ENCODE measurements at regions not wholly inside any gene's neighbourhood (a gene's known extent, or its start where the extent isn't known, plus 50 kb on each side); places are given as distances from the start of the nearest gene placed in this dataset.

DNA sequence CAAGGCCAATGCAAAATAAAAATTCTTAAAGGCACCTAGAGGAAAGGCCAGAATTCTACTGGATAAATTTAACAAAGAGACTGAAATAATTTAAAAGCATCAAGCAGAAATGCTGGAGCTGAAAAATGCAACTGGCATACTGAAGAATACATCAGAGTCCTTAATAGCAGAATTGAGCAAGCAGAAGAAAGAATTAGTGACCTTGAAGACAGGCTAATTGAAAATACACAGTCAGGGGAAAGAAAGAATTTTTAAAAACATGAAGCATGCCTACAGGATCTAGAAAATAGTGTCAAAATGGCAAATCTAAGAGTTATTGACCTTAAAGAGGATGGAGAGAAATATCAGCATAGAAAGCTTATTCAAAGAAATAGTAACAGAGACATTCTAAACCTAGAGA lies 371.7 kb downstream of the KLHL13 start:
- Histone ChIP-seq H3K27me3 (ENCODE audit: control insufficient read depth, insufficient read depth, low read length) (no peaks in the 10 kb centered on the region), H3K4me3 (ENCODE audit: insufficient read depth, low read depth, low read length) (no peak overlapping the region), H3K36me3 (replicated peaks; ENCODE audit: control insufficient read depth, insufficient read depth, low read length) (no peaks in the 10 kb centered on the region)
- no peak for DNase-seq

DNA sequence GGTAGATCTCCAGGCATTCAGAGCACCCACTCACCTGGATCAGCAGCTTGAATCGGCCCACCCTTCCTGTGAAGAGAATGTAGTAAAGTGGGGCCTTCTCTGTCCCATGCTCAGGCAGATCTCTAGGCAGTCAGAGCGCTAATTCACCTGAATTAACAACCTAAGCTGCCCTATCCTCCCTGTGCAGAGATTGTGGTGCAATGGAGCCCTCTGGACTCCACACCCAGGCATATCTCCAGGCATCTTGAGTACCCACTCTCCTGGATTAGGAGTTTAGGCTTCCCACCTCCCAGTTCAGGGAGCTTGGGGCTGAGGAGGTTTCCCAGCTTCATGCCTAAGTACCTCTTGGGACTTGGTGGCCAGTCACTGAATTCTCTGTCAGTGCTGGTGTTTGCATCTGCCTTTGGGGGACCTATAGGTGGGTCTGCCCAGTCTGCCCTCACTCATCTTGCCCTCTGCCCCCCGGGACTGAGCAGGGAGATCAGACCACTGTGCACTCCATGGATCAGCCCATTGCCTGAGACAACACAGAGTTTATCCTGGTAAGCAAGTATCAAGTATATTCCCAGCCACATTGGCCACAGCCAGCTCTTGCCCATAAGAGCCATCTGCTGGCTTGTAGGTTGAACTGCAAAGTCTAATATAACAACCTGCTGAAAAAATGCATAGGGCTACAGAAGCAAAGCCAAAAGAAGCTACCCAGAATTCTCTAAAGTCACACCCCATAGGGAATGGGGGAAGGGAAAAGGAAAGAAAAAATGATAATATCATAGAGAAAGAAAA lies 372.9 kb downstream of the KLHL13 start:
- peak; percentile 31 for DNase-seq
- H3K36me3 ChIP-seq (replicated peaks; ENCODE audit: control insufficient read depth, insufficient read depth, low read length) = no peaks in the 10 kb centered on the region
- no peaks in the 10 kb centered on the region for H3K27me3 ChIP-seq (ENCODE audit: control insufficient read depth, insufficient read depth, low read length)
- no peak overlapping the region for H3K4me3 ChIP-seq (ENCODE audit: insufficient read depth, low read depth, low read length)

DNA sequence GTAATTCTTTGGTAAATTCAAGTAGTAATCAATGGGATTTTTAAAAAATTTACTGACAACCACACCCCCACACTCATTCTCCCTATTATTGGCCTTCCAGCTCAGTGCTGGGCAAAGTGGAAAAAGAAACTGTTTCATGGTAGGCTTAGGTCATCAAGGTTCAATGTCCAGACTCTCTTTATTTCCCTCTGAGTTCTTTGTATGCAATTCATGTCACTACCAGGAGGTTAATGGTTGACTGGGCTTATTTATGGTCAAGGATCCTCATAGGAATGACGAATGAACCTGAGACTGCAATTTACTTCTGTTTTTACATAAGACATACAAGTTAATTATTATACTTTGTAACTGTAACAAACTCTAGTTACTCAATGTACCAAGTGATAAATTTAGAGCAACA lies 403.2 kb downstream of the KLHL13 start:
- Histone ChIP-seq H3K36me3 (replicated peaks; ENCODE audit: control insufficient read depth, insufficient read depth, low read length) (no peaks in the 10 kb centered on the region), H3K27me3 (ENCODE audit: control insufficient read depth, insufficient read depth, low read length) (no peaks in the 10 kb centered on the region), H3K4me3 (ENCODE audit: insufficient read depth, low read depth, low read length) (no peak overlapping the region)
- DNase-seq = no peak

DNA sequence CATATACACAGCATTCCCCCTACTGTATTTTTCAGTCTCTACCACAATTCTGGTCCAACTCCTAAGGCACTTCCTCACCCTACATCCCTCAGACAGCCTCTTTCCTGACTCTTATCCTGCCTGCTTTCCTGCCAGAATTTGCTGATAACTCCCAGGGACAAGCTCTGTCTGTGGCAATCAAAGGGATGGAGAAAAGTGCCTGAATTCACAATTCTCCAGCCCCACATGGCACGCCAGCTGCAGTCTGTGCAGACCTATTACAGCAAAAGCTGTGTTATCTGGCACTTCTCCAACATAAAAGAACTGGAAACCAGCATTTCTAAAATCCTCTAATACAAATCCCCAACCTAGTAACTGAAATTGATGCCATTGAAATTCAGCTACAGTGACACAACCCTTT lies 404.8 kb downstream of the KLHL13 start:
- DNase-seq = no peak
- no peak overlapping the region for H3K4me3 ChIP-seq (ENCODE audit: insufficient read depth, low read depth, low read length)
- no peaks in the 10 kb centered on the region for H3K36me3 ChIP-seq (replicated peaks; ENCODE audit: control insufficient read depth, insufficient read depth, low read length)
- H3K27me3 ChIP-seq (ENCODE audit: control insufficient read depth, insufficient read depth, low read length) = no peaks in the 10 kb centered on the region

DNA sequence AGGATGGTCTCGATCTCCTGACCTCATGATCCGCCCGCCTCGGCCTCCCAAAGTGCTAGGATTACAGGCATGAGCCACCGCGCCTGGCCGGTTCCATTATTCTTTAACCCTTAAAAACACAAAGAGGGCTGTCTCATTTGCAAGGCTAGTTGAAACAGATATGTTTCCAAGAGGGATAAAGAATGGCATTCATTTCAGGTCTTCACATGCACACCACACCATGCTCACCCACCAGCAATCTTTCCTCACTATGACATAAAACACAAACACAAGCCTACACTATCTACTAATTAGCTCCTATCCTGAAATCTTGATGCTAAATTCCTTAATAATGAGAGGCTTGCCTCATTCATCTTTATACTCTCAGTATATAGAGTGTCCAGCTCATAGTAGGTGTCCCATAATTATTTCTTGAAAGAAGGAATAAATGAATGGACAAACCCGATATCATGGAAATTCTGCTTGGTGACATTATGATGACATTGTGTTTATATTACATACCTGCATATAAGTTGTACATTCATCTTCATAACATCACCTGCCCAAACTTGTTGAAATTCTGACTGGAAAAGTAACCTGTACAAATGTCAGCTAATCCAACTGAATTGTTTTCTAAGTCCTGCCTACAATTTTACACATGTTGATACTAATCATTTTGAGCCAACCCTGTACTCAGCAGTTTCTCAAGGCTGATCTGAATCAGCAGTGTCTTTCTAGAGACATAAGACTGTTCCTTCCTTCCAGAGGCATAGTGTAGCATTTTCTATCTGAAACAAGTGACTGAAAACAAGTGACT lies 408.5 kb downstream of the KLHL13 start:
- Histone ChIP-seq H3K27me3 (ENCODE audit: control insufficient read depth, insufficient read depth, low read length) (no peaks in the 10 kb centered on the region), H3K4me3 (ENCODE audit: insufficient read depth, low read depth, low read length) (no peak overlapping the region), H3K36me3 (replicated peaks; ENCODE audit: control insufficient read depth, insufficient read depth, low read length) (no peaks in the 10 kb centered on the region)
- DNase-seq = no peak

DNA sequence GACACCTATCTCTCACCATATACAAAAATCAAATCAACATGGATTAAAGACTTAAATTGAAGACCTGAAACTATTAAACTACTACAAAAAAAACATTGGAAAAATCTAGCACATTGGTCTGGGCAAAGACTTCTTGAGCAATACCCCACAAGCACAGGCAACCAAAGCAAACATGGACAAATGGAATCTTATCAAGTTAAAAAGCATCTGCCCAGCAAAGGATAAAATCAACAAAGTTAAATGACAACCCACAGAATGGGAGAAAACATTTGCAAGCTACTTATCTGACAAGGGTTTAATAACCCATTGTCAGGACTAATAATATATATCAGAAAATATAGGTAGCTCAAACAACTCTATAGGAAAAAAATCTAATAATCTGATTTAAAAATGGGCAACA lies 415.6 kb downstream of the KLHL13 start:
- no peak for DNase-seq

DNA sequence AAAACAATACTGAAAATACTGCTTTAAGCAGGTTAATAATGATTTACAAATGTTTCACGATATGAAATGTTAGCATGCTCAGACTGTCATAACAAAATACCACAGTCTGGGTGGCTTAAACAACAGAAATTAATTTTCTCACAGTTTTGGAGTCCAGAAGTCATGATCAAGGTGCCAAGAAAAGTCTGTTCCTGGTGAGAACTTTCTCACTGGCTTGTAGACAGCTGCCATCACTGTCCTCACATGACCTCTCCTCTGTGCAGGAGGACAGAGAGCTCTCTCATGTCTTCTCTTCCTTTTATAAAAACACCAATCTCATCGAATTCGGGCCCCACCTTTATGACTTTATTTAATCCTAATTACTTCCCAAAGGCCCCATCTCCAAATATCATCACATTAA lies 426.7 kb downstream of the KLHL13 start:
- H3K27me3 ChIP-seq (ENCODE audit: control insufficient read depth, insufficient read depth, low read length) = no peaks in the 10 kb centered on the region
- no peaks in the 10 kb centered on the region for H3K36me3 ChIP-seq (replicated peaks; ENCODE audit: control insufficient read depth, insufficient read depth, low read length)
- no peak for DNase-seq
- H3K4me3 ChIP-seq (ENCODE audit: insufficient read depth, low read depth, low read length) = no peak overlapping the region

More for the DNA sequence above, 415.6 kb downstream of the KLHL13 start:
- H3K4me3 ChIP-seq (ENCODE audit: insufficient read depth, low read depth, low read length) = no peak overlapping the region
- H3K36me3 ChIP-seq (replicated peaks; ENCODE audit: control insufficient read depth, insufficient read depth, low read length) = no peaks in the 10 kb centered on the region
- H3K27me3 ChIP-seq (ENCODE audit: control insufficient read depth, insufficient read depth, low read length) = no peaks in the 10 kb centered on the region

DNA sequence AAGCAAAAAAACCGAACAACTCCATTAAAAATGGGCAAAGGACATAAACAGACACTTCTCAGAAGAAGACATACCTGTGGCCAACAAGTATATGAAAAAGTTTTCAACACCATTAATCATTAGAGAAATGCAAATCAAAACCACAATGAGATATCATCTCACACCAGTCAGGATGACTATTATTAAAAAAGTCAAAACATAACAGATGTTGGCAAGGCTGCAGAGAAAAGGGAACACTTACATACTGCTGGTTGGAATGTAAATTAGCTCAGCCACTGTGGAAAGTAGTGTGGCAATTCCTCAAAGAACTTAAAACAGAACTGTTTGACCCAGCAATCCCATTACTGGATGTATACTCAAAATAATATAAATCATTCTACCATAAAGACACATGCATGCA lies 436.3 kb downstream of the KLHL13 start:
- Histone ChIP-seq H3K27me3 (ENCODE audit: control insufficient read depth, insufficient read depth, low read length) (no peaks in the 10 kb centered on the region), H3K36me3 (replicated peaks; ENCODE audit: control insufficient read depth, insufficient read depth, low read length) (no peaks in the 10 kb centered on the region), H3K4me3 (ENCODE audit: insufficient read depth, low read depth, low read length) (no peak overlapping the region)
- DNase-seq = no peak

DNA sequence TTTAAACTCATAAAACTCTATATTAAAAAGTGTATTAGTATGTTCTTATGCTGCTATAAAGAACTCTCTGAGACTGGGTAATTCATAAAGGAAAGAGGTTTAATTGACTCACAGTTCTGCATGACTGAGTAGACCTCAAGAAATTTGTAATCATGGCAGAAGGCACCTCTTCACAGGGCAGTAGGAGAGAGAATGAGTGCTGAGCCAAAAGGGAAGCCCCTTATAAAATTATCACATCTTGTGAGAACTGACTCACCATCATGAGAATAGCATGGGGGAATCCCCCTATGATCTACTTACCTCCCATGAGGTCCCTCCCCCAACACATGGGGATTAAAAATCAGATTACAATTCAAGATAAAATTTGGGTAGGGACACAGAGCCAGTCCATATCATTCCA lies 463.2 kb downstream of the KLHL13 start:
- no peak for DNase-seq
- no peak overlapping the region for H3K4me3 ChIP-seq (ENCODE audit: insufficient read depth, low read depth, low read length)
- no peaks in the 10 kb centered on the region for H3K36me3 ChIP-seq (replicated peaks; ENCODE audit: control insufficient read depth, insufficient read depth, low read length)
- H3K27me3 ChIP-seq (ENCODE audit: control insufficient read depth, insufficient read depth, low read length) = no peaks in the 10 kb centered on the region

DNA sequence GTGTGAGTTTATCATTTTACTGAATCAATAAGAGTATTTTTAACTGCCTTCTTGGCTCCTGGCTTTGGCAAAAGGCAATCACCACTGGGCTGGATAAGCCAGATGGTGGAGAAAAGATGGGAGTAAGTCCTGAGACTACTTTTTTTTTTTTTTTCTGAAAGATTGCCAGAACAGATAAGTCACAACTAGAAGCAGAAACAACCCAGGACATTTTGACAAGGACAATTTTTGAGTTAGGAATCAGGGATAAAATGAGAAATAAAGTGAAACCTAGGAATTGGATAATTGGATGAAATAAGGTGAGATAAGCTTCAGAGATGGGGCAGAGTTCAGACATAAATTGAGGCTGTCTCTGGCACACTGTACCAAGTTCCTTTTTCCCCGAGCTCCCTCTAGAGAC lies 471.0 kb downstream of the KLHL13 start:
- Histone ChIP-seq H3K27me3 (ENCODE audit: control insufficient read depth, insufficient read depth, low read length) (no peaks in the 10 kb centered on the region), H3K36me3 (replicated peaks; ENCODE audit: control insufficient read depth, insufficient read depth, low read length) (no peaks in the 10 kb centered on the region), H3K4me3 (ENCODE audit: insufficient read depth, low read depth, low read length) (no peak overlapping the region)
- DNase-seq = no peak

DNA sequence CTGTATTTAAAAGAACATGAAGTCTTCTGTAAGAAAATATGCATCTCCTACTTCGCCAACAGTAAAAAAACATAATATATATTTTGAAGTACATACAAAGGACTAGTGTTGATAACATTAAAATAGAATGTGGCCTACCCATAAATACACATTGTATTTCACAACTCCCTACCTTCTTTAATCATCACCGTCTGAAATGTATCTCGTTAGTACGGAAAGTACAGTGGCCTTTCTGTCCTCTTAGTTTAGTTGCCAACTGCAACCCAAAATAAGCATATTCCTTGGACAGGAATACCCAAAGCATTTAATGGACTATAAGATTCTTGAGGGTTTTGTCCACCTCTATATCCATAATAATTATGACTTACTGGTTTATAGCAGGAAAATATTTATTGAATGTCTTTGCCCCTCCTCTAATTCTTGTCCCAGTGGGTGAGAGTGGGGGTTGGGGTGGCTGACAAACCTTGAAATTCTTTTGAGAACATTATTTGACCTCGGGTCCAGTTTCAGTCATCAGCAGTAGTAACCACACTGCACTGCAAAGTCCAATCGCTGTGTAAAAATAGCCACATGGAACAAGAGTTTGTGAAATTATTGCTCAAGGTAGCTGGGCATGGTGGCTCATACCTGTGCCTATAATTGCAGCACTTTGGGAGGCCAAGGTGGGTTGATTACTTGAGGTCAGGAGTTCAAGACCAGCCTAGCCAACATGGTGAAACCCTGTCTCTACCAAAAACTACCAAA lies 474.5 kb downstream of the KLHL13 start:
- H3K27me3 ChIP-seq (ENCODE audit: control insufficient read depth, insufficient read depth, low read length) = no peaks in the 10 kb centered on the region
- no peaks in the 10 kb centered on the region for H3K36me3 ChIP-seq (replicated peaks; ENCODE audit: control insufficient read depth, insufficient read depth, low read length)
- no peak overlapping the region for H3K4me3 ChIP-seq (ENCODE audit: insufficient read depth, low read depth, low read length)
- no peak for DNase-seq

DNA sequence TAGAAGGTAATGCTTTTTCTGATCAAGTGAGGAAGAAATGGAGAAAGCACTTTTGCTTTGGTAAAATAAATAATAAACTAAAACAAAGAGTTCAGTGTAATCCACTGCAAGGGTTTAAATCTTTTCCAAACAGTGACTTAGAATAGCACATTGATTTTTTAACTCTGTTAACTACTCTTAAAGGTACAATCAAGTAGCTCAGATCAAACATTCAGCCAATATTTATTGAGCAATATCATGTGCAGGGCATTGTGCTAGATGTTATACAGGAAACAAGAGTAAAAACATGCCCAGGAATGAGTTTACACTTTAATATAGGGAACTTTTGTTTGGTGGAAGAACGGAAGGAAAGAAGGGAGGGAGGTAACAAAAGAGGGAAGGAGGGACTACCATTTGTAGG lies 479.8 kb downstream of the KLHL13 start:
- DNase-seq = no peak
- H3K4me3 ChIP-seq (ENCODE audit: insufficient read depth, low read depth, low read length) = no peak overlapping the region
- no peaks in the 10 kb centered on the region for H3K27me3 ChIP-seq (ENCODE audit: control insufficient read depth, insufficient read depth, low read length)
- H3K36me3 ChIP-seq (replicated peaks; ENCODE audit: control insufficient read depth, insufficient read depth, low read length) = no peaks in the 10 kb centered on the region

DNA sequence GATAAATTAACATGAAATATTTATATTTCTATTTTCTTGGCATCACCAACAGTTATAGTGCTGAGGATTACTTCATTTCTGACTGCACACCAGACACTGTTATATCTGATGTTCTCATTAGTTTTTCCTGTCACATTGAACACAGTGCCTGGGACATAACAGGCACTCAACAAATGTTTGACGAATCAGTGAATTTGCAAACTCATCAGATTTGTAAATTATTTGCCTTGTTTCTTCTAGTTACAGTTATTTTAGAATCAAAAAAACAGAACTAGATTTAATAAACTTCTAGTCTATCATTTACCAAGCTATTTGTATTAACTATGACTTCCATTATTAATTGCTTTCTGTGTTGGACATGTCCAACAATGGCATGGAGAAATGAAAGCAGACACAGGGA lies 483.3 kb downstream of the KLHL13 start:
- H3K36me3 ChIP-seq (replicated peaks; ENCODE audit: control insufficient read depth, insufficient read depth, low read length) = no peaks in the 10 kb centered on the region
- no peaks in the 10 kb centered on the region for H3K27me3 ChIP-seq (ENCODE audit: control insufficient read depth, insufficient read depth, low read length)
- no peak overlapping the region for H3K4me3 ChIP-seq (ENCODE audit: insufficient read depth, low read depth, low read length)
- DNase-seq = no peak

DNA sequence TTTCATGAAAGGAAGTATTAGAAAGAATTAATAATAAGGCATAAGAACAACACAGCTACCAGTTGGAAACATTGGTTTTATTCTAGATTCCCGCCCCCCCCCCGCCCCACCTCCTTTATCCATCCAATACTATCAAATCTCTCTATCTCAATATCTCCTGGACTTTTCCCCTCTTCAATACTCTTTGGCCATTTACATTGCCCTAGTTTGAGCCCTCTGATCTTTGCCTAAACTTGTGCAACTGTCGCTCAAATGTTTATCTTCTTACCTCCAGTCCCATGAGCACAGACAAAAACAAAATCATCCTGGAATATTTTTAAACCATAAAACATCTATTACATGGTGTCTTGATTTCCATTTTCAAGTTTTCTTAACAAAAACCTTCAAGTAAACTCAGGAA lies 488.2 kb downstream of the KLHL13 start:
- H3K36me3 ChIP-seq (replicated peaks; ENCODE audit: control insufficient read depth, insufficient read depth, low read length) = no peaks in the 10 kb centered on the region
- H3K4me3 ChIP-seq (ENCODE audit: insufficient read depth, low read depth, low read length) = no peak overlapping the region
- no peak for DNase-seq
- no peaks in the 10 kb centered on the region for H3K27me3 ChIP-seq (ENCODE audit: control insufficient read depth, insufficient read depth, low read length)

DNA sequence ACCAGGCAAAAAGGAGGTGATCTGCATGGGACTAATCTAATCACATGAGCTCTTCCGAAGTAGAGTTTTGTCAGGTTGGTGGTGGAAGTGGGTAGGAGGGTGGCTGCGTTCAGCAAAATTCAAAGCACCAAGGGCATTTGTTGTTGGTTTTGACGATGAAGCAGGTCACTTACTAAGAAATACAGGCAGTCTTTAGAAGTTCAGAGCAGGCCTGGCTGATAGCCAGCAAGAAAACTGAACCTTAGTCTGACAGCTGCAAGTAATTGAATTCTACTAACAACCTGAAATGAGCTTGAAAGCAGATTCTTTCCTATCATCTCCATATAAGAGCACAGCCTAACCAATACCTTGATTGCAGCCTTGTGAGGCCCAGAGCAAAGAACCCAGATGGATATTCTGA lies 505.8 kb downstream of the KLHL13 start:
- no peak for DNase-seq
- no peak overlapping the region for H3K4me3 ChIP-seq (ENCODE audit: insufficient read depth, low read depth, low read length)
- H3K36me3 ChIP-seq (replicated peaks; ENCODE audit: control insufficient read depth, insufficient read depth, low read length) = no peaks in the 10 kb centered on the region
- no peaks in the 10 kb centered on the region for H3K27me3 ChIP-seq (ENCODE audit: control insufficient read depth, insufficient read depth, low read length)
